Aorta (tissue), 5 donors: ENCODE measurements at regions not wholly inside any gene's neighbourhood (a gene's known extent, or its start where the extent isn't known, plus 50 kb on each side); places are given as distances from the start of the nearest gene placed in this dataset.
"Not testable (repeated sequence)": the region's sequence is repeated elsewhere in the genome, so short reads cannot be mapped to it uniquely, and the experiment has no call there.

Experiments used
- ATAC-seq: fragments of 200-7000 bp; cut with Tn5 transposase; one replicate; pipeline ENCODE4 v1.9.1; 2022; ENCODE audit warnings: moderate library complexity; ENCODE audit not compliant: low FRiP score
- DNase-seq, 2 donors: peaks; one replicate each; pipeline ENCODE4 v3.0.0-alpha.2; 2020
- H3K27ac ChIP-seq, 2 donors: one replicate each; pipeline ENCODE4 v1.5.1; 2013; ENCODE audit warnings: low read length in 2 of 2, mild to moderate bottlenecking in 2 of 2, moderate library complexity in 2 of 2, control low read depth in 1 of 2, inconsistent platforms in 1 of 2, low read depth in 1 of 2
- H3K27me3 ChIP-seq, 2 donors: one replicate each; pipeline ENCODE4 v1.6.1; 2013; ENCODE audit warnings: control low read depth in 1 of 2, low read length in 1 of 2, mild to moderate bottlenecking in 1 of 2, moderate library complexity in 1 of 2; ENCODE audit not compliant: insufficient read depth in 2 of 2, control insufficient read depth in 1 of 2
- H3K36me3 ChIP-seq, 2 donors: one replicate each; pipeline ENCODE4 v1.6.1; 2013; ENCODE audit warnings: control low read depth in 1 of 2, low read length in 1 of 2, mild to moderate bottlenecking in 1 of 2; ENCODE audit not compliant: insufficient read depth in 2 of 2, control insufficient read depth in 1 of 2
- H3K4me1 ChIP-seq, 2 donors: one replicate each; pipeline ENCODE4 v1.6.1; 2013; ENCODE audit warnings: low read length in 2 of 2, control low read depth in 1 of 2, mild to moderate bottlenecking in 1 of 2, moderate library complexity in 1 of 2; ENCODE audit not compliant: insufficient read depth in 2 of 2, control insufficient read depth in 1 of 2
- H3K4me3 ChIP-seq, 2 donors: one replicate each; pipeline ENCODE4 v1.5.1; 2013; ENCODE audit warnings: low read length in 2 of 2, control low read depth in 1 of 2, mild to moderate bottlenecking in 1 of 2
- H3K9me3 ChIP-seq: one replicate; pipeline ENCODE4 v1.6.1; 2013; ENCODE audit warnings: mild to moderate bottlenecking, low read length; ENCODE audit not compliant: control insufficient read depth
- WGBS, 2 donors: extraction: QIAGEN DNeasy Blood & Tissue Kit; methylation state at CpG; one replicate each; pipeline ENCODE4 v1.1.7; 2013; 5-methylcytosine and 5-hydroxymethylcytosine counted together
- intact Hi-C, 2 donors: fragments of 100-400 bp; cut with DNase I; formaldehyde crosslinking; loops; one replicate each; pipeline versions ENCODE4 v1.14.2 to v1.15.0; 2022
- donor health status: healthy with polysubstance abuse.
- donor health status: Bipolar disorder and iron deficiency.
- donor health status: DM: no; HTN: no; CAD: no.
- donor health status: DM: no; HTN: no; CAD: no.
- donor health status: DM: yes; HTN: yes; CAD: no.

- no peak overlapping the region for H3K4me3 ChIP-seq
- WGBS, 2 donors, result 88 to 91% methylated on average over 10 of the region's 10 CpGs
- no peaks in the 10 kb centered on the region for H3K4me1 ChIP-seq
- ATAC-seq (no peak), DNase-seq (no peak)
- no peaks in the 10 kb centered on the region for H3K9me3 ChIP-seq
- intact Hi-C loops, result no loop called here
- H3K27me3 ChIP-seq, result no peaks in the 10 kb centered on the region
- H3K27ac ChIP-seq, result no peak overlapping the region
- H3K36me3 ChIP-seq, result no peaks in the 10 kb centered on the region
Observed at GRCh38 chr3:21017115-21017852, 733.7 kb downstream of the ZNF385D start.

DNA sequence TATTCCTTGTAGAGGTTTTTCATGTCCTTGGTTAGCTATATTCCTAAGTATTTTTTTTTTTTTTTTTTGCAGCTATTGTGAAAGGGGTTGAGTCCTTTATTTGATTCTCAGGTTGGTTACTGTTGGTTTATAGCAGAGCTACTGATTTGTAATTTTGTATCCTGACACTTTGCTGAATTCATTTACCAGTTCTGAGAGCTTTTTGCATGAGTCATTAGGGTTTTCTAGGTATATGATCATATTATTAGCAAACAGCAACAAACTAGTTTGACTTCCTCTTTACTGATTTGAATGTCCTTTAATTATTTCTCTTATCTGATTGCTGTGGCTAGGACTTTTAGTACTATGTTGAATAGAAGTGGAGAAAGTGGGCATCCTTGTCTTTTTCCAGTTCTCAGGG is 737.4 kb downstream of the ZNF385D start:
- Histone ChIP-seq H3K27me3 (no peaks in the 10 kb centered on the region), H3K4me1 (no peaks in the 10 kb centered on the region), H3K36me3 (no peaks in the 10 kb centered on the region), H3K27ac (no peak overlapping the region), H3K4me3 (no peak overlapping the region), H3K9me3 (no peaks in the 10 kb centered on the region)
- DNase-seq, result no peak
- ATAC-seq, result no peak
- intact Hi-C loops, result no loop called here

GRCh38 chr3:20999661-21000060 is 751.3 kb downstream of the ZNF385D start:
- DNase-seq (no peak), ATAC-seq (no peak)
- intact Hi-C loops, result no loop called here
- no peaks in the 10 kb centered on the region for H3K4me1 ChIP-seq
- H3K27me3 ChIP-seq, result no peaks in the 10 kb centered on the region
- no peak overlapping the region for H3K27ac ChIP-seq
- H3K36me3 ChIP-seq, result no peaks in the 10 kb centered on the region
- WGBS, 2 donors, result 70 to 80% methylated on average over 1 of the region's 1 CpG
- H3K9me3 ChIP-seq, result no peaks in the 10 kb centered on the region
- H3K4me3 ChIP-seq, result no peak overlapping the region

GRCh38 chr3:20997183-20997582 is 753.8 kb downstream of the ZNF385D start:
- 91 to 94% methylated on average over 2 of the region's 2 CpGs for WGBS, 2 donors

GRCh38 chr3:20990896-20991295 is 760.1 kb downstream of the ZNF385D start:
- Histone ChIP-seq H3K27ac (no peak overlapping the region), H3K4me3 (no peak overlapping the region), H3K36me3 (no peaks in the 10 kb centered on the region), H3K9me3 (no peaks in the 10 kb centered on the region), H3K4me1 (no peaks in the 10 kb centered on the region), H3K27me3 (no peaks in the 10 kb centered on the region)
- DNase-seq (no peak), ATAC-seq (no peak)
- intact Hi-C loops, result no loop called here
- WGBS, 2 donors, result 23 to 58% methylated on average over 1 of the region's 1 CpG

More at GRCh38 chr3:20997183-20997582, 753.8 kb downstream of the ZNF385D start:
- Histone ChIP-seq H3K4me1 (no peaks in the 10 kb centered on the region), H3K27me3 (no peaks in the 10 kb centered on the region), H3K36me3 (no peaks in the 10 kb centered on the region), H3K4me3 (no peak overlapping the region), H3K27ac (no peak overlapping the region), H3K9me3 (no peaks in the 10 kb centered on the region)
- intact Hi-C loops, result no loop called here
- ATAC-seq (no peak), DNase-seq (no peak)

GRCh38 chr3:20989653-20990052 is 761.4 kb downstream of the ZNF385D start:
- intact Hi-C loops, H3K4me3 ChIP-seq, ATAC-seq, H3K27me3 ChIP-seq, DNase-seq, H3K27ac ChIP-seq, H3K4me1 ChIP-seq, H3K9me3 ChIP-seq, H3K36me3 ChIP-seq: not testable (repeated sequence)

DNA sequence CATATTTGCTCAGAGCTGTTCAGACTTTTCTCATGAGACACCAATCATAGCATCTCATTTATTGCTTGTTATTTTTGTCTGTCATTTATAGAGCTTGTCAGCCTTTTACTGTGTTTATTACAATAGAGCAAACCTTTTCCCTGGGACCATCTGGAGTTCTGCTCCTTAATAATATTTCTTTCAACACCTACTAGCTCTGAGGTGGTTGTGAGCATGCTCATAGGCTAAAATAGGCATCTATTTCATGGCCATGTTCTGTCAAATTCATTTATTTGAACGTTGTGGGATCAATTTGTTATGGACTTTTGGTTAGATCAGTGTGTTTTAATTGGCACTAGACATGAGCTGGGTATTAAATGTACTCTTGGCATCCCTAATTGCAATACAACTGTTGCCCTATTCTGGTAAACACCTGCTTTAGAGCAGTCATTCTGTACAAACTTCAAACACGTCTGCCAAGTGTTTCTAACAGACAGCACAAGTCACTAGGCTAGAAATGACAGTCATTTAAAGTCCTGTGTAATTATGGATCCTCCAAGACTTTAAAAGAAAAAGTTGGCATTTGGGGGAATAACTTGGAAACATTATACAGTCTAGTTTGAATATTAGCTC is 766.3 kb downstream of the ZNF385D start:
- intact Hi-C loops, result no loop called here
- H3K27me3 ChIP-seq, result no peaks in the 10 kb centered on the region
- no peaks in the 10 kb centered on the region for H3K36me3 ChIP-seq
- DNase-seq (no peak), ATAC-seq (no peak)
- 21 to 22% methylated on average over 2 of the region's 2 CpGs for WGBS, 2 donors
- no peak overlapping the region for H3K4me3 ChIP-seq
- H3K27ac ChIP-seq, result no peak overlapping the region
- H3K4me1 ChIP-seq, result no peaks in the 10 kb centered on the region
- no peaks in the 10 kb centered on the region for H3K9me3 ChIP-seq

- intact Hi-C loops, result no loop called here
- Histone ChIP-seq H3K4me3 (no peak overlapping the region), H3K9me3 (no peaks in the 10 kb centered on the region), H3K36me3 (no peaks in the 10 kb centered on the region), H3K27me3 (no peaks in the 10 kb centered on the region), H3K27ac (peak overlapping the region in 1 of 2 donors; percentile 15), H3K4me1 (peaks cover 0 to 3% of the 10 kb centered on the region in 2 donors)
- ATAC-seq (peak; percentile 62), DNase-seq (peak in 1 of 2 donors; percentile 42)
- WGBS, 2 donors, result 9 to 15% methylated on average over 5 of the region's 5 CpGs
Observed at GRCh38 chr3:20975188-20975651, 775.8 kb downstream of the ZNF385D start.

GRCh38 chr3:20974396-20974795 is 776.6 kb downstream of the ZNF385D start:
- DNase-seq (no peak), ATAC-seq (peak; percentile 22)
- Histone ChIP-seq H3K36me3 (no peaks in the 10 kb centered on the region), H3K27me3 (no peaks in the 10 kb centered on the region), H3K4me1 (peaks cover 0 to 3% of the 10 kb centered on the region in 2 donors), H3K9me3 (no peaks in the 10 kb centered on the region), H3K27ac (no peak overlapping the region), H3K4me3 (no peak overlapping the region)
- WGBS, 2 donors, result 93 to 94% methylated on average over 3 of the region's 3 CpGs
- intact Hi-C loops, result no loop called here
